Ovary (tissue), 7 donors: ENCODE measurements at regions not wholly inside any gene's neighbourhood (a gene's known extent, or its start where the extent isn't known, plus 50 kb on each side); places are given as distances from the start of the nearest gene placed in this dataset.
"Not testable (repeated sequence)": the region's sequence is repeated elsewhere in the genome, so short reads cannot be mapped to it uniquely, and the experiment has no call there.

Source experiments
- DNase-seq, 5 donors: peaks; one replicate each; pipeline ENCODE4 v3.0.0-alpha.2; 2019 to 2020
- H3K27ac ChIP-seq, 2 donors: fragments of 200-600 bp; one replicate each; pipeline versions ENCODE4 v1.5.1 to v1.8.0; 2019 to 2022
- H3K27me3 ChIP-seq: fragments of 200-600 bp; one replicate; pipeline ENCODE4 v1.8.0; 2022
- H3K36me3 ChIP-seq: fragments of 200-600 bp; sonication (generic); one replicate; pipeline ENCODE4 v1.5.1; 2019
- H3K4me1 ChIP-seq: one replicate; pipeline ENCODE4 v1.8.1; 2013; ENCODE audit warnings: mild to moderate bottlenecking, moderate library complexity; ENCODE audit not compliant: insufficient read depth
- H3K4me3 ChIP-seq: fragments of 200-600 bp; sonication (generic); one replicate; pipeline ENCODE4 v1.5.1; 2017
- H3K9me3 ChIP-seq, 2 donors: fragments of 200-600 bp in 1 of 2; sonication (generic) in 1 of 2; one replicate each; pipeline versions ENCODE4 v1.5.1 to v1.8.1; 2013 to 2019; ENCODE audit warnings: mild to moderate bottlenecking in 1 of 2, moderate library complexity in 1 of 2
- CTCF ChIP-seq, 3 donors: fragments of 450-650 bp in 2 of 3; fragments of 200-600 bp in 1 of 3; IDR thresholded peaks; one replicate each; pipeline versions ENCODE4 v1.5.1 to v1.8.0; 2016 to 2022; ENCODE audit warnings: antibody characterized with exemption in 3 of 3, mild to moderate bottlenecking in 1 of 3
- EP300 ChIP-seq: sonication (generic); formaldehyde crosslinking; IDR thresholded peaks from one replicate; pipeline ENCODE4 v1.6.1; 2017; ENCODE audit warnings: antibody characterized with exemption
- POLR2A ChIP-seq: fragments of 450-650 bp; IDR thresholded peaks from one replicate; pipeline ENCODE4 v1.6.1; 2017; ENCODE audit warnings: antibody characterized with exemption, mild to moderate bottlenecking, moderate library complexity
- WGBS, 3 donors: extraction: QIAGEN DNeasy Blood & Tissue Kit in 1 of 3; methylation state at CpG; one replicate each; pipeline versions ENCODE4 v1.1.5 to v1.1.7; 2013 to 2017; 5-methylcytosine and 5-hydroxymethylcytosine counted together
- intact Hi-C, 4 donors: fragments of 100-400 bp; cut with DNase I; formaldehyde crosslinking; loops; one replicate each; pipeline versions ENCODE4 v1.11.0 to v1.15.1; 2022 to 2023
- donor health status: DM: no; HTN: no; CAD: no; lungs with moderate emphysema.
- donor health status: DM: no; HTN: no; CAD: no.
- donor health status: Bipolar disorder and iron deficiency.
- donor health status: DM: no; HTN: no; CAD: no.
- donor health status: DM: yes; HTN: yes; CAD: no.

GRCh38 chr2:133867166-133867565, 298.9 kb upstream of the NCKAP5 start:
- H3K36me3 ChIP-seq, result no peaks in the 10 kb centered on the region
- no peaks in the 10 kb centered on the region for H3K9me3 ChIP-seq
- WGBS, 3 donors, result 50 to 64% (median 53%) methylated on average over 2 of the region's 2 CpGs
- no peak overlapping the region for H3K4me3 ChIP-seq
- TF ChIP-seq CTCF (IDR thresholded peaks at IDR 0.05) (no peak), POLR2A (no peak), EP300 (no peak)
- H3K4me1 ChIP-seq, result no peaks in the 10 kb centered on the region
- intact Hi-C loops, result no loop called here
- no peak overlapping the region for H3K27ac ChIP-seq
- DNase-seq, result no peak
- no peaks in the 10 kb centered on the region for H3K27me3 ChIP-seq

- no peak overlapping the region for H3K27ac ChIP-seq
- H3K4me3 ChIP-seq, result no peak overlapping the region
- 67 to 81% (median 68%) methylated on average over 4 of the region's 4 CpGs for WGBS, 3 donors
- DNase-seq, result no peak
- no peaks in the 10 kb centered on the region for H3K9me3 ChIP-seq
- TF ChIP-seq CTCF (IDR thresholded peaks at IDR 0.05) (no peak), POLR2A (no peak), EP300 (no peak)
- H3K4me1 ChIP-seq, result no peaks in the 10 kb centered on the region
- H3K36me3 ChIP-seq, result no peaks in the 10 kb centered on the region
- intact Hi-C loops, result no loop called here
- no peaks in the 10 kb centered on the region for H3K27me3 ChIP-seq
These were observed 303.4 kb upstream of the NCKAP5 start for GRCh38 chr2:133871545-133872209.

- H3K27me3 ChIP-seq, result no peaks in the 10 kb centered on the region
- intact Hi-C loops, result no loop called here
- H3K27ac ChIP-seq, result no peak overlapping the region
- H3K4me1 ChIP-seq, result no peaks in the 10 kb centered on the region
- no peak for TF ChIP-seq CTCF (IDR thresholded peaks at IDR 0.05)
- no peak for TF ChIP-seq POLR2A
- no peak for TF ChIP-seq EP300
- H3K36me3 ChIP-seq, result no peaks in the 10 kb centered on the region
- no peak for DNase-seq
- H3K4me3 ChIP-seq, result no peak overlapping the region
- WGBS, 3 donors, result 87 to 97% (median 96%) methylated on average over 5 of the region's 5 CpGs
- H3K9me3 ChIP-seq, result no peaks in the 10 kb centered on the region
These were observed 310.1 kb upstream of the NCKAP5 start for GRCh38 chr2:133878326-133878725.

- intact Hi-C loops, result no loop called here
- no peak for DNase-seq
- no peaks in the 10 kb centered on the region for H3K4me1 ChIP-seq
- TF ChIP-seq CTCF (IDR thresholded peaks at IDR 0.05) (no peak), POLR2A (no peak), EP300 (no peak)
- H3K27me3 ChIP-seq, result no peaks in the 10 kb centered on the region
- H3K9me3 ChIP-seq, result no peaks in the 10 kb centered on the region
- H3K4me3 ChIP-seq, result no peak overlapping the region
- WGBS, 3 donors, result 32 to 55% (median 37%) methylated on average over 1 of the region's 1 CpG
- no peaks in the 10 kb centered on the region for H3K36me3 ChIP-seq
- H3K27ac ChIP-seq, result no peak overlapping the region
These were observed 311.4 kb upstream of the NCKAP5 start for GRCh38 chr2:133879703-133880102.

GRCh38 chr2:133882159-133882558, 313.9 kb upstream of the NCKAP5 start:
- DNase-seq, H3K36me3 ChIP-seq, H3K4me1 ChIP-seq, H3K4me3 ChIP-seq, H3K9me3 ChIP-seq, H3K27me3 ChIP-seq, intact Hi-C loops, H3K27ac ChIP-seq: not testable (repeated sequence)
- WGBS, 3 donors, result 79 to 88% (median 79%) methylated on average over 4 of the region's 4 CpGs
